ENCODE measurements at regions not wholly inside any gene's neighbourhood (a gene's known extent, or its start where the extent isn't known, plus 50 kb on each side); places are given as distances from the start of the nearest gene placed in this dataset.

- no peaks in the 10 kb centered on the region for H3K36me3 Mint-ChIP-seq (ENCODE audit: low read depth)
- ChIA-PET CTCF (no interaction called here), POLR2A (no interaction called here)
- TF ChIP-seq CTCF (IDR thresholded peaks at IDR 0.05), result no peak
- peaks cover 2% of the 10 kb centered on the region for H3K9me3 Mint-ChIP-seq
- DNase-seq, result no peak
- intact Hi-C loops (cut with micrococcal nuclease), result loop anchor here (10.0 kb wide), 1 partner anchor 1005 kb away; no protein-coding TSS in a partner anchor
- peaks cover 11% of the 10 kb centered on the region for H3K4me1 Mint-ChIP-seq (ENCODE audit: low read depth)
- no peak overlapping the region for H3K4me3 Mint-ChIP-seq
- no peak overlapping the region for H3K27ac Mint-ChIP-seq
- ATAC-seq, result no peak
- no peaks in the 10 kb centered on the region for H3K27me3 Mint-ChIP-seq
Observed at GRCh38 chr5:67249590-67249895, 52.9 kb upstream of the CD180 start.

- ChIA-PET POLR2A (interaction anchor here (0.5 kb wide), 1 partner anchor 376 kb away, joined by 3 read pairs; no protein-coding TSS in a partner anchor), CTCF (no interaction called here)
- no peak for DNase-seq
- Mint-ChIP-seq H3K27ac (no peak overlapping the region), H3K4me1 (ENCODE audit: low read depth) (peaks cover 11% of the 10 kb centered on the region), H3K9me3 (peaks cover 2% of the 10 kb centered on the region), H3K36me3 (ENCODE audit: low read depth) (no peaks in the 10 kb centered on the region), H3K27me3 (no peaks in the 10 kb centered on the region), H3K4me3 (no peak overlapping the region)
- ATAC-seq, result no peak
- no peak for TF ChIP-seq CTCF (IDR thresholded peaks at IDR 0.05)
- intact Hi-C loops (cut with micrococcal nuclease), result loop anchor here (10.0 kb wide), 1 partner anchor 1006 kb away; no protein-coding TSS in a partner anchor
Observed at GRCh38 chr5:67248703-67249589, 52.3 kb upstream of the CD180 start.

- H3K4me3 Mint-ChIP-seq, result no peak overlapping the region
- ChIA-PET CTCF (interaction anchor here (0.6 to 2.5 kb wide), 48 partner anchors 9 to 1761 kb away, joined by 3 to 33 read pairs (median 4); partner anchors contain the start of gene CD180), POLR2A (no interaction called here)
- H3K27me3 Mint-ChIP-seq, result no peaks in the 10 kb centered on the region
- ATAC-seq, result no peak
- intact Hi-C loops (cut with micrococcal nuclease), result loop anchor here (10.0 kb wide), 1 partner anchor 1008 kb away; no protein-coding TSS in a partner anchor
- no peak overlapping the region for H3K27ac Mint-ChIP-seq
- H3K4me1 Mint-ChIP-seq (ENCODE audit: low read depth), result peaks cover 11% of the 10 kb centered on the region
- DNase-seq, result no peak
- H3K9me3 Mint-ChIP-seq, result no peaks in the 10 kb centered on the region
- H3K36me3 Mint-ChIP-seq (ENCODE audit: low read depth), result no peaks in the 10 kb centered on the region
- TF ChIP-seq CTCF (IDR thresholded peaks at IDR 0.05), result no peak
Observed at GRCh38 chr5:67246546-67247268, 50.1 kb upstream of the CD180 start.
